HG02759 (cell line): ENCODE measurements at regions not wholly inside any gene's neighbourhood (a gene's known extent, or its start where the extent isn't known, plus 50 kb on each side); places are given as distances from the start of the nearest gene placed in this dataset.
"Not testable (repeated sequence)": the region's sequence is repeated elsewhere in the genome, so short reads cannot be mapped to it uniquely, and the experiment has no call there.

Experiments
- ATAC-seq: cut with Tn5 transposase; IDR thresholded peaks from one replicate; pipeline ENCODE4 v1.9.1; 2021; ENCODE audit warnings: mild to moderate bottlenecking, moderate library complexity; ENCODE audit not compliant: unreplicated experiment

DNA sequence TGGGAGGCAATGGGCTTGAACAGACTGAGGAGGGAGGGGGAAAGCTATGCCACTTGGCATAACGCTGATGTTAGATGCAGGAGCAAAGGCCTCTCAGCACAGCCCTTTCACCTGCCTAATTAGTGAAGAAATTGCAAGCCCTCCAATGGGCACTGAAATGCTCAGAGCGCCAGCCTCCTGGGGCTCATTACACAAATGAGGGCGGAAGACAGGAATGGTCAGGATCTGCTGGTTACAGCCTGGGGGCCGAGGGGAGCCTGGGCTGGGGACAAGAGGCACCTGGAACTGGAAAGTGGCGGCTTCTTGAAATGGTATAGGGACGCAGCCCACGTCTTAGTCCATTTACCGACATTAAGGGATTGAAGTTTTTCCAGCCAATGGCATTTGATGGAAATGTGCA lies 50.2 kb upstream of the PLET1 start:
- no peak for ATAC-seq

- no peak for ATAC-seq
Measured at GRCh38 chr11:112315057-112315720, 54.5 kb upstream of the PLET1 start.

- no peak for ATAC-seq
Measured at GRCh38 chr11:112315861-112316739, 55.4 kb upstream of the PLET1 start.

DNA sequence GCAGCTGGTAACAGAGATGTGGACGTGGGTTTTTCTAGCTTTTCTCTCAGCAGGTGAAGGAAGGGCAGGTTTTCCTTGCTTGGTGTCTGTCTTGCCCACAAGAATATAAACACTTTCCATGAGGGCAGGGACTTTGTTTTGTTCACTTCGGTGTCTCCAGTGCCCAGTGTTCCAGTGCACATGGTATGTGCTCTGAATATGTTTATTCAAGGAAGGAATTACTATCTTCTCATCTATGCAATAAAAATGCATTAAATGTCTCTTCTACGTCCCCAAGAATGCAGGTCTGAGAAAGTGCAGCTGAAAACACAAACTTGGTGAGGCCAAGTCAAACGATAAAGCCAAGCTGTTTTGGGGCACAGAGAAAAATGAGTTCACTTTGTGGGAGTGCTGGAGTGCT lies 56.3 kb upstream of the PLET1 start:
- no peak for ATAC-seq

GRCh38 chr11:112318184-112318591 lies 57.5 kb upstream of the PLET1 start:
- ATAC-seq, result no peak

- no peak for ATAC-seq
Measured at GRCh38 chr11:112318661-112319060, 58.0 kb upstream of the PLET1 start.

- ATAC-seq, result no peak
Measured at GRCh38 chr11:112320668-112321067, 60.0 kb upstream of the PLET1 start.

- ATAC-seq, result no peak
Measured at GRCh38 chr11:112321501-112322172, 61.0 kb upstream of the PLET1 start.

- ATAC-seq, result no peak
Measured at GRCh38 chr11:112322173-112322790, 61.6 kb upstream of the PLET1 start.

- no peak for ATAC-seq
Measured at GRCh38 chr11:112334381-112334780, 73.7 kb upstream of the PLET1 start.

DNA sequence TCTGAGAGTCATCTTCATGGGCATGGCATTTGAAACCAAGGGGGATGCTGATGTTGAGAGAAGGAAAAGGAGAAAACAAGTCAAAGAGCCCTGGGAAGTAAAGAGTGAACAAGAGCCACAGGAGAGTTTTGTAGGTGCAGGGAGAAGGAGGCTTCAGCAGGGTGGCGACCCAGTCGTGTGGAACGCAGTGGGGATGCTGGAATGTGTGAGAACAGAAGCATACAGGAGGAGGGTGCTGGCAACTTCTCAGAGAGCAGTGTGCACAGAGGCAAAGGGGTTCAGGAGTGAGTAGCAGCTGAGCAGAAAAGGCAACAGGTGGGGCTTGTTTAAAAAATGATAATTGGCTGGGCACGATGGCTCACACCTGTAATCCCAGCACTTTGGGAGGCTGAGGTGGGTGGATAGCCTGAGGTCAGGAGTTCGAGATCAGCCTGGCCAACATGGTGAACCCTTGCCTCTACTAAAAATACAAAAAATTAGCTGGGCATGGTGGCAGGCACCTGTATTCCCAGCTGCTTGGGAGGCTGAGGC lies 75.8 kb upstream of the PLET1 start:
- ATAC-seq, result no peak

- no peak for ATAC-seq
Measured at GRCh38 chr11:112339566-112339965, 78.9 kb upstream of the PLET1 start.

- no peak for ATAC-seq
Measured at GRCh38 chr11:112343368-112344039, 82.8 kb upstream of the PLET1 start.

- no peak for ATAC-seq
Measured at GRCh38 chr11:112344040-112344413, 83.4 kb upstream of the PLET1 start.

DNA sequence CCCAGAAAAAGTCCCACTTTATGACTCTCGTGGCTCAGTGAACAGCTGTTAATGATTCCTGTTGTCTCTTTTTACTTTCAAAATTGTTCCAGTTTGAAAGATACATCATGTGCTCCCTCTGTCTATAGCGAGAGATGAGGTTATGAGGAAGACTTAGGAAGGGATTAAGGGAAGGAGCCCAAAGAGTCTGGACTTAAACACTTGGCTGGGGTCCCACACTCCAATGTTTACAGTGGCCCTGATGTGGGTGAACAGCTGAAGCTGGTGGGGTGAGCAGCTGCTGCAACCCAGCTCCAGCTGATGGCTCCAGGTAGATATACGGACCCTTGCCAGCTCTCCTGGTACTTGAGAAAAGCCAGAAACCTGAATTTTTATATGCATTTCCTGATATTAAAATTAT lies 84.5 kb upstream of the PLET1 start:
- no peak for ATAC-seq

DNA sequence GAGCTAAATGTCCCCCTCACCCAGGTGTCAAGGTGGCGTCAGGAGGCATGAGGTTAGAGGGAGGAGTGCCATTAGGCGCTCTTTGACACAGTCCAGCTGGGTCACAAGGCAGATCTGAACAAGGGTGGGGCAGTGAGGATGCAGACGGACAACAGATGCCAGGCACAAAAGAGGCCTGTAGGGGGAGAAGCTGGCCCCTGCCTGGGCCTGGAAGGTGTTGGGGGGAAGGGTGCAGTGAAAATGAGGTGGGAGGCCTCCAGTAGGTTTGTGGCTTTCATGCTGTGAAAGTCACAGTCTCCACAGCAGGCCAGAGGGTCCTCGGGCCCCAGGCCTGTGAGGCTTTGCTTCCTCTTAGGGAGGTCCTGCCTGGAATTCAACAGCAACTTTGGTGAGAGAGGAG lies 85.0 kb upstream of the PLET1 start:
- no peak for ATAC-seq

- ATAC-seq, result no peak
Measured at GRCh38 chr11:112346586-112346985, 85.9 kb upstream of the PLET1 start.

DNA sequence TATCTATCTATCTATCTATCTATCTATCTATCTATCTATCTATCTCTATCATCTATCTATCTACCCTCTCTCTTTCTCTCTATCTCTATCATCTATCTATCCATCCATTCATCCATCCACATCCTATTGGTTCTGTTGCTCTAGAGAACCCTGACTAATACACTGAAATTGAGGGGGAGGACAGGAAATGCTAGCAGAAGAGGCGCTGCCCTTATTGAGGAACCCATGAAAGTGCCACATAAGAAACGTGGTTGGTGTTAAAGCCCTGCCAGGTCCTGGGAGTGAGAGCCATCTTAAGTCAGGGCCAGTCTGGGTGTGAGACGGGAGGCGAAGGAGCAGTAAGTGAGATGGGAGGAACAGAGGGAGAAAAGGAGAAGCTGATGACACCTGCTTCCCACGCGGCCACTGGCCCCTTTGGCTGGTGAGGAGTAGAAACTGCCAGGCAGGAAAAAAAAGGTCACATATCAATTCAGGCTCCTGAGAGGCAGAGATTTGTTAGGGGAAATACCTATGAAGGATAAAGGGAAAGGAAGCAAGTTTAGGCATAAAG lies 87.9 kb upstream of the PLET1 start:
- no peak for ATAC-seq

GRCh38 chr11:112351423-112351822 lies 90.8 kb upstream of the PLET1 start:
- not testable (repeated sequence) for ATAC-seq

DNA sequence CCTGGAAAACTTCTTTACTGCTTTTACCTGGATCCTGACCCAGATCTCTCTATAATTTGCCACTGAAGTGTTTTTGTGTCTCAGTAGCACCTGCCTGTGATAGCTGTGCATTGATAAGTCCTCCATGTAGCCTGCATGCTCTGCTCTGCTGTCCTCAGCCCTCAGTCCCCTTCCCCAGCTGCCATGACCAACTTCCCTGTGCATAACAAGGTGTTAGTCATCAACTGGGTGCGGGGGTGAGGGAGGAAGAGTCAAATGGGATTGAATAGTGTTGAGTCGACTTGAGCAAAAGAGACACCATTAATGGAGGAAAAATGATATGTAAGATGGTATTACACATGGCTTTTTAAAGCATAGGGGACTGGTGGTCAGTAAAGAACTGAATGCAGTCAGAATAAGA lies 92.2 kb upstream of the PLET1 start:
- ATAC-seq, result no peak
